Body of pancreas (tissue), 4 donors: ENCODE measurements at regions not wholly inside any gene's neighbourhood (a gene's known extent, or its start where the extent isn't known, plus 50 kb on each side); places are given as distances from the start of the nearest gene placed in this dataset.

Experiments used
- CTCF ChIP-seq, 7 experiments: fragments of 450-650 bp in 4 of 7; fragments of 200-600 bp in 3 of 7; sonication (generic) in 3 of 7; IDR thresholded peaks; one replicate each; pipeline ENCODE4 v1.5.1; 2016 to 2019; ENCODE audit warnings: antibody characterized with exemption in 7 of 7
- POLR2A ChIP-seq, 3 donors: fragments of 450-650 bp; IDR thresholded peaks; one replicate each; pipeline ENCODE4 v1.6.1; 2016; ENCODE audit warnings: antibody characterized with exemption in 3 of 3, mild to moderate bottlenecking in 2 of 3

- no peak for TF ChIP-seq CTCF (IDR thresholded peaks at IDR 0.05)
- no peak for TF ChIP-seq POLR2A (IDR thresholded peaks at IDR 0.05)
These were observed 125.0 kb downstream of the C6orf118 start for GRCh38 chr6:165184192-165184979.
